Neural progenitor cell (in vitro differentiated cells): ENCODE measurements at regions not wholly inside any gene's neighbourhood (a gene's known extent, or its start where the extent isn't known, plus 50 kb on each side); places are given as distances from the start of the nearest gene placed in this dataset.
"Not testable (repeated sequence)": the region's sequence is repeated elsewhere in the genome, so short reads cannot be mapped to it uniquely, and the experiment has no call there.

ENCODE experiments used
- CTCF ChIP-seq: fragments of 200-600 bp; sonication (generic); IDR thresholded peaks from 2 replicates; pipeline ENCODE4 v1.5.1; 2017; ENCODE audit warnings: antibody characterized with exemption, mild to moderate bottlenecking
- EZH2 ChIP-seq: fragments of 200-600 bp; sonication (generic); IDR thresholded peaks from 2 replicates; pipeline ENCODE4 v1.6.1; 2017; ENCODE audit warnings: antibody characterized with exemption, mild to moderate bottlenecking, moderate library complexity
- EZH2phosphoT487 ChIP-seq: fragments of 200-600 bp; sonication (generic); IDR thresholded peaks from 2 replicates; pipeline ENCODE4 v1.6.1; 2017; ENCODE audit warnings: antibody characterized with exemption

- TF ChIP-seq CTCF, EZH2, EZH2phosphoT487: not testable (repeated sequence)
Observed at GRCh38 chr13:52281387-52281786, 122.0 kb upstream of the NEK3 start.
